H9 (cell line): ENCODE measurements at regions not wholly inside any gene's neighbourhood (a gene's known extent, or its start where the extent isn't known, plus 50 kb on each side); places are given as distances from the start of the nearest gene placed in this dataset.

Experiments
- DNase-seq: peaks from one replicate; pipeline ENCODE4 v3.0.0-alpha.2; 2017
- H2AFZ ChIP-seq: one replicate; pipeline ENCODE4 v1.6.1; 2013; ENCODE audit warnings: mild to moderate bottlenecking, low read length, control low read depth, moderate library complexity
- H2AK5ac ChIP-seq: 2 replicates; pipeline ENCODE4 v1.6.1; 2013; ENCODE audit warnings: low read length, control low read depth, mixed read lengths; ENCODE audit not compliant: insufficient read length
- H2BK120ac ChIP-seq: one replicate; pipeline ENCODE4 v1.6.1; 2013; ENCODE audit warnings: low read depth, mild to moderate bottlenecking, low read length, control low read depth, inconsistent platforms; ENCODE audit not compliant: poor library complexity, severe bottlenecking
- H2BK12ac ChIP-seq: 2 replicates; pipeline ENCODE4 v1.6.1; 2013; ENCODE audit warnings: low read length, control low read depth, mixed read lengths, low read depth; ENCODE audit not compliant: insufficient read length
- H2BK15ac ChIP-seq: 2 replicates; pipeline ENCODE4 v1.6.1; 2013; ENCODE audit warnings: low read depth, low read length, control low read depth
- H2BK20ac ChIP-seq: one replicate; pipeline ENCODE4 v1.6.1; 2013; ENCODE audit warnings: low read depth, mild to moderate bottlenecking, low read length, control low read depth, inconsistent platforms; ENCODE audit not compliant: poor library complexity, severe bottlenecking
- H2BK5ac ChIP-seq: 2 replicates; pipeline ENCODE4 v1.6.1; 2013; ENCODE audit warnings: low read length, control low read depth, mixed read lengths; ENCODE audit not compliant: insufficient read length
- H3K14ac ChIP-seq: 2 replicates; pipeline ENCODE4 v1.6.1; 2013; ENCODE audit warnings: low read length, control low read depth; ENCODE audit not compliant: insufficient read depth
- H3K18ac ChIP-seq: 2 replicates; pipeline ENCODE4 v1.6.1; 2013; ENCODE audit warnings: low read depth, mild to moderate bottlenecking, mixed read lengths, low read length, control low read depth; ENCODE audit not compliant: insufficient read length
- H3K23ac ChIP-seq: 2 replicates; pipeline ENCODE4 v1.6.1; 2013; ENCODE audit warnings: low read length, control low read depth, mixed read lengths, low read depth; ENCODE audit not compliant: insufficient read length
- H3K23me2 ChIP-seq: 2 replicates; pipeline ENCODE4 v1.6.1; 2013; ENCODE audit warnings: low read depth, mild to moderate bottlenecking, mixed read lengths, low read length, control low read depth; ENCODE audit not compliant: insufficient read length, poor library complexity, severe bottlenecking
- H3K27ac ChIP-seq: 2 replicates; pipeline ENCODE4 v1.5.1; 2013; ENCODE audit warnings: low read length, control low read depth, mixed read lengths, low read depth; ENCODE audit not compliant: insufficient read length
- H3K27me3 ChIP-seq: 2 replicates; pipeline ENCODE4 v1.6.1; 2013; ENCODE audit warnings: low read length, control low read depth, inconsistent platforms; ENCODE audit not compliant: insufficient read depth
- H3K4ac ChIP-seq: 2 replicates; pipeline ENCODE4 v1.6.1; 2013; ENCODE audit warnings: low read depth, mild to moderate bottlenecking, control low read depth, inconsistent platforms, low read length, moderate library complexity
- H3K4me1 ChIP-seq: 2 replicates; pipeline ENCODE4 v1.6.1; 2013; ENCODE audit warnings: low read length, control low read depth, inconsistent platforms; ENCODE audit not compliant: insufficient read depth
- H3K4me2 ChIP-seq: 2 replicates; pipeline ENCODE4 v1.6.1; 2013; ENCODE audit warnings: low read length, control low read depth, mixed read lengths; ENCODE audit not compliant: insufficient read length, insufficient read depth
- H3K56ac ChIP-seq: 2 replicates; pipeline ENCODE4 v1.6.1; 2013; ENCODE audit warnings: low read depth, mild to moderate bottlenecking, mixed read lengths, low read length, control low read depth; ENCODE audit not compliant: insufficient read length
- H3K79me1 ChIP-seq: 2 replicates; pipeline ENCODE4 v1.6.1; 2013; ENCODE audit warnings: low read depth, mild to moderate bottlenecking, moderate library complexity, low read length, control low read depth, inconsistent platforms; ENCODE audit not compliant: insufficient read depth, poor library complexity, severe bottlenecking
- H3K79me2 ChIP-seq: 2 replicates; pipeline ENCODE4 v1.6.1; 2013; ENCODE audit warnings: low read length, control low read depth, inconsistent platforms; ENCODE audit not compliant: insufficient read depth
- H3K9ac ChIP-seq: 2 replicates; pipeline ENCODE4 v1.6.1; 2013; ENCODE audit warnings: low read length, control low read depth, mixed read lengths; ENCODE audit not compliant: insufficient read length; ENCODE audit errors: extremely low read depth
- H3K9me3 ChIP-seq: one replicate; pipeline ENCODE4 v1.6.1; 2013; ENCODE audit warnings: low read depth, low read length, inconsistent platforms; ENCODE audit not compliant: control insufficient read depth
- H3T11ph ChIP-seq: one replicate; pipeline ENCODE4 v1.6.1; 2013; ENCODE audit warnings: mild to moderate bottlenecking, low read length, control low read depth, inconsistent platforms
- H4K20me1 ChIP-seq: one replicate; pipeline ENCODE4 v1.6.1; 2013; ENCODE audit not compliant: control insufficient read depth, insufficient read length, insufficient read depth
- H4K5ac ChIP-seq: 2 replicates; pipeline ENCODE4 v1.6.1; 2013; ENCODE audit warnings: low read depth, mild to moderate bottlenecking, mixed read lengths, low read length, control low read depth; ENCODE audit not compliant: insufficient read length
- H4K8ac ChIP-seq: replicated peaks from 2 replicates; pipeline ENCODE4 v1.6.1; 2013; ENCODE audit warnings: low read length, control low read depth, mixed read lengths, low read depth; ENCODE audit not compliant: insufficient read length
- H4K91ac ChIP-seq: 2 replicates; pipeline ENCODE4 v1.6.1; 2013; ENCODE audit warnings: low read depth, mild to moderate bottlenecking, moderate library complexity, mixed read lengths, low read length, control low read depth; ENCODE audit not compliant: insufficient read length
- H3K27ac Mint-ChIP-seq, 3 experiments: 2 replicates in 2 of 3; 3 replicates in 1 of 3; pipeline ENCODE4 v1.8.0; 2020 to 2021; ENCODE audit warnings: mixed read lengths in 3 of 3, mild to moderate bottlenecking in 1 of 3, moderate library complexity in 1 of 3
- H3K27me3 Mint-ChIP-seq: 2 replicates; pipeline ENCODE4 v1.8.0; 2021; ENCODE audit warnings: low read depth, mild to moderate bottlenecking, moderate library complexity, mixed read lengths
- H3K36me3 Mint-ChIP-seq, 3 experiments: 2 replicates in 2 of 3; 3 replicates in 1 of 3; pipeline ENCODE4 v1.8.0; 2020 to 2021; ENCODE audit warnings: low read depth in 3 of 3, mixed read lengths in 3 of 3; ENCODE audit not compliant: insufficient read depth in 1 of 3
- H3K4me1 Mint-ChIP-seq, 2 experiments: 2 replicates each; pipeline ENCODE4 v1.8.0; 2020; ENCODE audit warnings: mixed read lengths in 2 of 2
- H3K4me3 Mint-ChIP-seq, 2 experiments: 2 replicates in 1 of 2; 3 replicates in 1 of 2; pipeline ENCODE4 v1.8.0; 2020 to 2021; ENCODE audit warnings: mild to moderate bottlenecking in 2 of 2, mixed read lengths in 2 of 2, moderate library complexity in 1 of 2
- H3K9me3 Mint-ChIP-seq, 2 experiments: 2 replicates in 1 of 2; 3 replicates in 1 of 2; pipeline ENCODE4 v1.8.0; 2020; ENCODE audit warnings: mild to moderate bottlenecking in 2 of 2, mixed read lengths in 2 of 2, moderate library complexity in 1 of 2
- WGBS: extraction: QIAGEN DNeasy Blood & Tissue Kit; methylation state at CpG from one replicate; pipeline ENCODE4 v1.1.7; 2013; ENCODE audit warnings: missing lambda C conversion rate, low lambda C conversion rate, mixed read lengths; ENCODE audit not compliant: insufficient read length; ENCODE audit errors: extremely low coverage; 5-methylcytosine and 5-hydroxymethylcytosine counted together
- TF ChIP-seq, protein P1 (sequence below): fragments of 200-600 bp; sonication (generic); conservative IDR thresholded peaks from 3 replicates; pipeline ENCODE4 v1.8.0; 2021; ENCODE audit warnings: antibody characterized with exemption, mild to moderate bottlenecking

DNA sequence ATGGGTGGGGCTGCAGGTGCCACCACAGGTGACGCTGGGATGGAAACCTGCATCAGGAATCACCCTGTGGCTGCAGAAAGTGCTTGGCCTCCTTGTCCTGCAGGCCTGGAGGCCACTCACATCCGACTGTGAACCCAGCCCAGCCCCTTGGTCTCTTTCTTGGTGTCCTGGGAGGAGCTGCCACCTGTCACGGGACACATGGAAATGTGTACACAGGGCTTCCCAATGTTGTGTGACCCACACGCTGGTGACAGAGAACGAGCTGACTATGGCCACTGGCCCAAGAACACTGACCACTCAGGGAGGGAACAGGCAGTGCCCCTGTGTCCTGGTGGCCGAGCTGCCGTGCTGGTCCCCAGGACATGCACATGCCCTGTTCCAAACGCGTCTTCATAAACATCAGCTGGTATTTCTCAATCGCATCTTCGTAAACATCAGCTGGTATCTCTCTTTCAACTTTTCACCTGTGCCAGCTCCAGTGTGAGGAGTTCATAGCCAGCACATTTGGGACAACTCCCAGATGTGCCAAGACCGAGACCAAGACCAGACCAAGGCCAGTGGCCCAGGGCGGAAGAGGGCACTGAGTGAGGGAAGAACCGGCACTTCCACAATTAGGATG, 57.9 kb upstream of the INPP5A start:
- peaks cover 17% of the 10 kb centered on the region for H3K27me3 Mint-ChIP-seq
- Histone ChIP-seq H3K23ac (no peak overlapping the region), H3K4ac (no peak overlapping the region), H4K8ac (no peak overlapping the region), H3T11ph (no peak overlapping the region), H4K20me1 (no peaks in the 10 kb centered on the region), H3K27ac (no peak overlapping the region), H3K23me2 (no peaks in the 10 kb centered on the region), H3K9me3 (no peaks in the 10 kb centered on the region), H3K79me2 (no peaks in the 10 kb centered on the region), H2AK5ac (no peak overlapping the region), H2BK5ac (no peak overlapping the region), H2AFZ (no peak overlapping the region), H2BK15ac (no peak overlapping the region), H3K56ac (no peak overlapping the region), H3K14ac (no peak overlapping the region), H3K18ac (no peak overlapping the region), H3K4me2 (no peak overlapping the region), H4K91ac (no peak overlapping the region), H2BK20ac (no peak overlapping the region), H3K9ac (no peak overlapping the region), H3K4me1 (no peaks in the 10 kb centered on the region; the same call in 1 of the 2 replicates), H3K79me1 (no peaks in the 10 kb centered on the region), H2BK120ac (no peak overlapping the region), H4K5ac (no peak overlapping the region), H3K27me3 (no peaks in the 10 kb centered on the region; the same call in 1 of the 2 replicates), H2BK12ac (no peak overlapping the region)
- no peaks in the 10 kb centered on the region; a peak in 1 of 7 replicates for H3K36me3 Mint-ChIP-seq
- H3K27ac Mint-ChIP-seq, result no peak overlapping the region
- WGBS, result no CpG with 5 or more reads among the region's 14 CpGs
- no peak overlapping the region; a peak in 1 of 5 replicates for H3K4me3 Mint-ChIP-seq
- H3K9me3 Mint-ChIP-seq, result peaks cover 0 to 5% of the 10 kb centered on the region in 2 experiments; a peak in 2 of 5 replicates
- TF ChIP-seq, protein P1, sequence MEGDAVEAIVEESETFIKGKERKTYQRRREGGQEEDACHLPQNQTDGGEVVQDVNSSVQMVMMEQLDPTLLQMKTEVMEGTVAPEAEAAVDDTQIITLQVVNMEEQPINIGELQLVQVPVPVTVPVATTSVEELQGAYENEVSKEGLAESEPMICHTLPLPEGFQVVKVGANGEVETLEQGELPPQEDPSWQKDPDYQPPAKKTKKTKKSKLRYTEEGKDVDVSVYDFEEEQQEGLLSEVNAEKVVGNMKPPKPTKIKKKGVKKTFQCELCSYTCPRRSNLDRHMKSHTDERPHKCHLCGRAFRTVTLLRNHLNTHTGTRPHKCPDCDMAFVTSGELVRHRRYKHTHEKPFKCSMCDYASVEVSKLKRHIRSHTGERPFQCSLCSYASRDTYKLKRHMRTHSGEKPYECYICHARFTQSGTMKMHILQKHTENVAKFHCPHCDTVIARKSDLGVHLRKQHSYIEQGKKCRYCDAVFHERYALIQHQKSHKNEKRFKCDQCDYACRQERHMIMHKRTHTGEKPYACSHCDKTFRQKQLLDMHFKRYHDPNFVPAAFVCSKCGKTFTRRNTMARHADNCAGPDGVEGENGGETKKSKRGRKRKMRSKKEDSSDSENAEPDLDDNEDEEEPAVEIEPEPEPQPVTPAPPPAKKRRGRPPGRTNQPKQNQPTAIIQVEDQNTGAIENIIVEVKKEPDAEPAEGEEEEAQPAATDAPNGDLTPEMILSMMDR, result no peak
- DNase-seq, result no peak
- H3K4me1 Mint-ChIP-seq, result peaks cover 17 to 20% of the 10 kb centered on the region in 2 experiments
